MCF 10A (cell line): ENCODE measurements at regions not wholly inside any gene's neighbourhood (a gene's known extent, or its start where the extent isn't known, plus 50 kb on each side); places are given as distances from the start of the nearest gene placed in this dataset.

ENCODE experiments used
- BruUV-seq: library from RNA; stranded (reverse); fragments of 400-500 nt; replicated peaks from 2 replicates; lab custom pipeline; 2021; lab: Mats Ljungman, UMichigan
- CTCF ChIA-PET: fragments of 300-600 bp; sonication (Branson Sonifier 250); formaldehyde crosslinking; extraction: SDS; loops from one replicate; lab custom pipeline; 2021; ENCODE audit warnings: antibody characterized with exemption, inconsistent platforms; lab: Yijun Ruan, JAX
- POLR2A ChIA-PET: fragments of 300-600, 350-650 bp; sonication (Branson Sonifier 250); formaldehyde crosslinking; extraction: SDS; loops from one replicate; lab custom pipeline; 2020; ENCODE audit warnings: antibody characterized with exemption, inconsistent platforms; lab: Yijun Ruan, JAX
- DNase-seq: peaks from one replicate; pipeline ENCODE4 v3.0.0-alpha.2; 2018; ENCODE audit not compliant: unreplicated experiment
- H3K27ac Mint-ChIP-seq: one replicate; pipeline ENCODE4 v1.8.0; 2022; ENCODE audit warnings: mild to moderate bottlenecking, low read depth, mixed read lengths; ENCODE audit not compliant: unreplicated experiment
- H3K27me3 Mint-ChIP-seq: one replicate; pipeline ENCODE4 v1.8.0; 2022; ENCODE audit warnings: mixed read lengths; ENCODE audit not compliant: insufficient read depth, unreplicated experiment
- H3K36me3 Mint-ChIP-seq: one replicate; pipeline ENCODE4 v1.8.0; 2022; ENCODE audit warnings: mild to moderate bottlenecking, moderate library complexity, mixed read lengths; ENCODE audit not compliant: insufficient read depth, unreplicated experiment
- H3K4me1 Mint-ChIP-seq: one replicate; pipeline ENCODE4 v1.8.0; 2022; ENCODE audit warnings: mixed read lengths; ENCODE audit not compliant: insufficient read depth, unreplicated experiment
- H3K4me3 Mint-ChIP-seq: one replicate; pipeline ENCODE4 v1.8.0; 2022; ENCODE audit warnings: mild to moderate bottlenecking, moderate library complexity, mixed read lengths; ENCODE audit not compliant: unreplicated experiment
- H3K9me3 Mint-ChIP-seq: one replicate; pipeline ENCODE4 v1.8.0; 2022; ENCODE audit warnings: mixed read lengths; ENCODE audit not compliant: unreplicated experiment
- intact Hi-C: fragments of 100-400 bp; cut with micrococcal nuclease; formaldehyde crosslinking; loops from 2 replicates; pipeline ENCODE4 v1.14.1; 2022
- TF ChIP-seq, protein P1 (sequence below): fragments of 200-600 bp; IDR thresholded peaks from one replicate; pipeline ENCODE4 v1.8.0; 2022; ENCODE audit warnings: antibody characterized with exemption, mild to moderate bottlenecking; ENCODE audit not compliant: unreplicated experiment

DNA sequence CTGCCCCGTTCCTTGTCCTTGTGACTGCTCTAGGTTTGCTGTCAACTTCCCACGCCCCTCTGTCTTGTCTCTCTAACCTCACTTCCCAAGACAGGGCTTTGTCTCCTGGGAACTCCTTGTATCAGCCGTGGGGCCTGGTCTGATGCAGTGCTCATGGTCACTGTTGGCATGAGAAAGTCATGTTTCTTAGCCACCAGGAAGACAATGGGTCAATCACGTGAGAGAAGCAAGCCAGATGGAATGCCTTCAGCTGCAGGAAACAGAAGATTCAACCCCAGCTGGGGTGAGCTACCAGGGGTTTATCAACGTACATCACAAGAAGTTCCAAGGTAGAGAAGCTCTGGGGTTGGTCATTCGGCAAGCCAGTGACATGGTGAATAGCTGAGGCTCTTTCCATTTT, 116.6 kb downstream of the IRF8 start:
- peaks cover 60% of the 10 kb centered on the region for H3K27me3 Mint-ChIP-seq
- no peak overlapping the region for H3K27ac Mint-ChIP-seq
- DNase-seq: no peak
- POLR2A ChIA-PET: no interaction called here
- CTCF ChIA-PET: interaction anchor here (0.8 to 8.8 kb wide), 9 partner anchors 10 to 210 kb away, joined by 3 to 125 read pairs (median 4); no protein-coding TSS in a partner anchor
- H3K36me3 Mint-ChIP-seq: no peaks in the 10 kb centered on the region
- intact Hi-C loops: loop anchor here (1.0 kb wide), 1 partner anchor 194 kb away; no protein-coding TSS in a partner anchor
- no peak overlapping the region for H3K4me3 Mint-ChIP-seq
- no peaks in the 10 kb centered on the region for H3K4me1 Mint-ChIP-seq
- BruUV-seq: no TSS peak
- peaks cover 8% of the 10 kb centered on the region for H3K9me3 Mint-ChIP-seq
- TF ChIP-seq, protein P1, sequence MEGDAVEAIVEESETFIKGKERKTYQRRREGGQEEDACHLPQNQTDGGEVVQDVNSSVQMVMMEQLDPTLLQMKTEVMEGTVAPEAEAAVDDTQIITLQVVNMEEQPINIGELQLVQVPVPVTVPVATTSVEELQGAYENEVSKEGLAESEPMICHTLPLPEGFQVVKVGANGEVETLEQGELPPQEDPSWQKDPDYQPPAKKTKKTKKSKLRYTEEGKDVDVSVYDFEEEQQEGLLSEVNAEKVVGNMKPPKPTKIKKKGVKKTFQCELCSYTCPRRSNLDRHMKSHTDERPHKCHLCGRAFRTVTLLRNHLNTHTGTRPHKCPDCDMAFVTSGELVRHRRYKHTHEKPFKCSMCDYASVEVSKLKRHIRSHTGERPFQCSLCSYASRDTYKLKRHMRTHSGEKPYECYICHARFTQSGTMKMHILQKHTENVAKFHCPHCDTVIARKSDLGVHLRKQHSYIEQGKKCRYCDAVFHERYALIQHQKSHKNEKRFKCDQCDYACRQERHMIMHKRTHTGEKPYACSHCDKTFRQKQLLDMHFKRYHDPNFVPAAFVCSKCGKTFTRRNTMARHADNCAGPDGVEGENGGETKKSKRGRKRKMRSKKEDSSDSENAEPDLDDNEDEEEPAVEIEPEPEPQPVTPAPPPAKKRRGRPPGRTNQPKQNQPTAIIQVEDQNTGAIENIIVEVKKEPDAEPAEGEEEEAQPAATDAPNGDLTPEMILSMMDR: no peak

DNA sequence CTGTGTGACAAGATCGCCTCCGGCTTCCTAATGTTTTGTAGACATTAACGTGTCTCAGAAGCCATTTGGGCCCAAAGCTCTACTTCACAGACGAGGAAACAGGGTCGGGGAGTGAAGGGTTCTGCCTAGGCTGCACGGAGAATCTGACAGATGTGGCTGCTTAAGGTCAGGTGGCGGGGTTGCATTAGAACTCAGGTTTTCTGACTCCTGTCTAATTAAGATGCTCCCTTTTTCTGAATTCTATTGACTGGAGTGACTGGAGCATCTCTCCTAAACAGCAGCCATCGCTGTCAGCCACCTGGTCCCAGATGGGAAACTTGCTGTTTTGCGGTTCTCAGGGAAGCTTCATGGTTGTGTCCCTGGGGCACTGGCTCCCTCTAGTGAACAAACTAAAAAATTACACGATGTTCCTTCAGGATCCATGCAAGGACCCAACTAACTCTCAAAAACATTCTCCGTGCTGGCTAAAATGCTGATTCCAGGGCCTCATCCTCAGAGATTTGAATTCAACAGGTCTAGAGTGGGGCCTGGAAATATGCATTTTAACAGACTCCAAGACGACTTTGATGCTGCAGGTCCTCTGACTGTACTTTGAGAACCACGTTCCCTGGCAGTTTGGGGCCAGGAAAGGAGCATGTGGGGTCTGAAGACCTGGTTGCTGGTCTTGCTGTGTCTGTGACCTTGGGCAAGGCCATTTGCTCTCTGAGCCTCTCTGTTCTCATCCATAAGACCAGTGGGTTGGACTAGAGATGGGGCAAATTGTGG, 117.4 kb downstream of the IRF8 start:
- no peaks in the 10 kb centered on the region for H3K36me3 Mint-ChIP-seq
- no peak overlapping the region for H3K27ac Mint-ChIP-seq
- ChIA-PET POLR2A (interaction anchor here (0.8 kb wide), 1 partner anchor 195 kb away, joined by 3 read pairs; no protein-coding TSS in a partner anchor), CTCF (interaction anchor here (0.6 to 8.8 kb wide), 12 partner anchors 9 to 502 kb away, joined by 3 to 125 read pairs (median 4); no protein-coding TSS in a partner anchor)
- H3K27me3 Mint-ChIP-seq: peaks cover 60% of the 10 kb centered on the region
- H3K4me3 Mint-ChIP-seq: no peak overlapping the region
- DNase-seq: peak; percentile 64
- peaks cover 8% of the 10 kb centered on the region for H3K9me3 Mint-ChIP-seq
- intact Hi-C loops: loop anchor here (1.0 kb wide), 1 partner anchor 195 kb away; no protein-coding TSS in a partner anchor
- H3K4me1 Mint-ChIP-seq: no peaks in the 10 kb centered on the region
- TF ChIP-seq, protein P1: peak; percentile 85
- no TSS peak for BruUV-seq

DNA sequence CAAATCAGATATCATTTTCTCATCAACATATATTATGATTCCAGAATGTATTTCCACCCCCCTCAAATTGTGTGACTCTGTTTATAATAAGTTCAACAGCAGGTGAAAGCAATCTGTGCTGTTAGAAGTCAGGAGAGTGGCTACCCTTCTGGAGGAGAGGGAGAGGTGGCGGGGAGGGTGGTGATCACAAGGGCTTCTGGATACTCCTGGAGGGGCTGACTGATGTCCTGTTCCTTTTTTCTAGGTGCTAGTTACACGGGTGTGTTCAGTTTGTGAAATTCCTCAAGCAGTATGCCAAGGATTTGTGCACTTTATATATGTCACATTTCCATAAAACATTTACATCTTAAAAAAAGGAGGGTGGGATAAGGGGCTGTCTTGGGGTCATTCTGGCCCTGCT, 119.1 kb downstream of the IRF8 start:
- BruUV-seq: no TSS peak
- peaks cover 60% of the 10 kb centered on the region for H3K27me3 Mint-ChIP-seq
- TF ChIP-seq, protein P1: no peak
- peaks cover 8% of the 10 kb centered on the region for H3K9me3 Mint-ChIP-seq
- H3K4me1 Mint-ChIP-seq: no peaks in the 10 kb centered on the region
- ChIA-PET POLR2A (no interaction called here), CTCF (interaction anchor here (8.8 kb wide), 1 partner anchor 197 kb away, joined by 125 read pairs; no protein-coding TSS in a partner anchor)
- intact Hi-C loops: no loop called here
- no peak overlapping the region for H3K4me3 Mint-ChIP-seq
- no peaks in the 10 kb centered on the region for H3K36me3 Mint-ChIP-seq
- no peak overlapping the region for H3K27ac Mint-ChIP-seq
- no peak for DNase-seq

DNA sequence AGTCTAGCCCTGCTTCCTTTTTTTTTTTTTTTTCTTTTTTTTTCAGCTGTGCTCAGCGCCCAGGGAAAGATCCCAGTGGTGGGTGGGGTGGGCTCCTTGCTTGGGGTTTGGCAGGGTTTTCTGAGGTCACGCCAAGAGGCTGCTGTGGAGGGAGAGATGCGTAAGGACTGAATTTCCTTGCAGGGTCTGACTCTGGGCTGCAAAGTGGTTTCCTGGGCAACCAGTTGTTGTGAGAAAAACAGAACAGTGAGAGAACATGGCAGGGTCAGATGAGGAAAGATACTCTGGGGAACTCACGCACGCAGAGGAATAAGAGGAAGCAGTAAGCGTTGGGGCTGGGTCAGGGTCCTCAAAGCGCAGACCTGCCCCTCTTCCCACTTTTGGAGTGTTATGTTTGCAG, 119.5 kb downstream of the IRF8 start:
- no peak for DNase-seq
- Mint-ChIP-seq H3K27ac (no peak overlapping the region), H3K27me3 (peaks cover 56% of the 10 kb centered on the region), H3K4me1 (no peaks in the 10 kb centered on the region), H3K9me3 (peaks cover 8% of the 10 kb centered on the region), H3K4me3 (no peak overlapping the region), H3K36me3 (no peaks in the 10 kb centered on the region)
- intact Hi-C loops: no loop called here
- no TSS peak for BruUV-seq
- ChIA-PET POLR2A (no interaction called here), CTCF (interaction anchor here (8.8 kb wide), 1 partner anchor 197 kb away, joined by 125 read pairs; no protein-coding TSS in a partner anchor)
- TF ChIP-seq, protein P1: no peak
